H1 (cell line): ENCODE measurements at regions not wholly inside any gene's neighbourhood (a gene's known extent, or its start where the extent isn't known, plus 50 kb on each side); places are given as distances from the start of the nearest gene placed in this dataset.

Source experiments
- CTCF ChIA-PET: fragments of 300-600 bp; sonication (Branson Sonifier 250); formaldehyde crosslinking; loops from one replicate; lab custom pipeline; 2021; ENCODE audit not compliant: partially characterized antibody; lab: Charles Lee
- POLR2A ChIA-PET: fragments of 300-600 bp; sonication (Branson Sonifier 250); formaldehyde crosslinking; loops from one replicate; lab custom pipeline; 2021; ENCODE audit warnings: inconsistent platforms; ENCODE audit not compliant: partially characterized antibody; lab: Charles Lee
- DNase-seq, 2 experiments: peaks; one replicate each; pipeline versions ENCODE4 v3.0.0 to v3.0.0-alpha.2; 2010 to 2022; ENCODE audit warnings: low spot score in 2 of 2, low read depth in 1 of 2, mixed read lengths in 1 of 2
- FAIRE-seq: peaks from 2 replicates; lab custom pipeline; 2011; peaks lifted over from hg19 to GRCh38; lab: Jason Lieb, UNC
- H2AFZ ChIP-seq: 2 replicates; pipeline ENCODE4 v1.8.1; 2012; ENCODE audit warnings: low read length, inconsistent platforms
- H2AK5ac ChIP-seq: 2 replicates; pipeline ENCODE4 v1.6.1; 2013; ENCODE audit warnings: low read depth, low read length
- H2BK120ac ChIP-seq: replicated peaks from 2 replicates; pipeline ENCODE3; 2013; ENCODE audit warnings: low read depth, low read length, inconsistent platforms
- H2BK12ac ChIP-seq: 2 replicates; pipeline ENCODE4 v1.6.1; 2013; ENCODE audit warnings: low read depth, low read length
- H2BK15ac ChIP-seq: 2 replicates; pipeline ENCODE4 v1.6.1; 2013; ENCODE audit warnings: low read length
- H2BK20ac ChIP-seq: 2 replicates; pipeline ENCODE4 v1.6.1; 2013; ENCODE audit warnings: low read length
- H2BK5ac ChIP-seq: 2 replicates; pipeline ENCODE4 v1.6.1; 2013; ENCODE audit warnings: low read depth, low read length
- H3K14ac ChIP-seq: 2 replicates; pipeline ENCODE4 v1.6.1; 2013; ENCODE audit warnings: inconsistent platforms; ENCODE audit not compliant: insufficient read length
- H3K18ac ChIP-seq: 2 replicates; pipeline ENCODE4 v1.6.1; 2013; ENCODE audit warnings: low read length; ENCODE audit errors: extremely low read depth
- H3K23ac ChIP-seq: 2 replicates; pipeline ENCODE4 v1.6.1; 2013; ENCODE audit warnings: inconsistent platforms; ENCODE audit not compliant: insufficient read length
- H3K23me2 ChIP-seq: 2 replicates; pipeline ENCODE4 v1.6.1; 2013; ENCODE audit warnings: low read depth, low read length
- H3K27ac ChIP-seq: 2 replicates; pipeline ENCODE4 v1.6.1; 2011; ENCODE audit warnings: low read depth, low read length, inconsistent platforms
- H3K27me3 ChIP-seq, 4 experiments: replicated peaks in 1 of 4; 1 replicate in 1 of 4; 2 replicates in 3 of 4; pipeline versions ENCODE4 v1.6.1 to v1.8.1; 2011 to 2013; ENCODE audit warnings: low read length in 3 of 4, mild to moderate bottlenecking in 3 of 4, inconsistent platforms in 2 of 4, mixed read lengths in 2 of 4, moderate library complexity in 1 of 4; ENCODE audit not compliant: control insufficient read depth in 3 of 4, insufficient read depth in 3 of 4; ENCODE audit errors: extremely low read depth in 1 of 4
- H3K36me3 ChIP-seq, 4 experiments: 2 replicates each; pipeline versions ENCODE4 v1.6.1 to v1.8.1; 2011 to 2013; ENCODE audit warnings: mild to moderate bottlenecking in 4 of 4, low read length in 3 of 4, moderate library complexity in 2 of 4, control low read depth in 1 of 4, inconsistent platforms in 1 of 4; ENCODE audit not compliant: insufficient read depth in 4 of 4, control insufficient read depth in 2 of 4
- H3K4ac ChIP-seq: replicated peaks from 2 replicates; pipeline ENCODE3; 2013; ENCODE audit warnings: low read length, low read depth, mixed read lengths, inconsistent platforms; ENCODE audit not compliant: insufficient read length
- H3K4me1 ChIP-seq, 4 experiments: replicated peaks in 1 of 4; 1 replicate in 1 of 4; 2 replicates in 3 of 4; pipeline versions ENCODE4 v1.6.1 to v1.8.1; 2011 to 2013; ENCODE audit warnings: low read length in 3 of 4, inconsistent platforms in 2 of 4, mixed read lengths in 1 of 4; ENCODE audit not compliant: insufficient read depth in 4 of 4, control insufficient read depth in 3 of 4
- H3K4me2 ChIP-seq, 2 experiments: 2 replicates each; pipeline versions ENCODE4 v1.6.1 to v1.8.1; 2011 to 2013; ENCODE audit warnings: low read depth in 2 of 2, low read length in 2 of 2, control low read depth in 1 of 2, inconsistent platforms in 1 of 2, mild to moderate bottlenecking in 1 of 2; ENCODE audit not compliant: insufficient read depth in 1 of 2
- H3K4me3 ChIP-seq, 4 experiments: fragments of 200-600, 300-600 bp in 1 of 4; sonication (generic), shearing (Covaris generic), sonication (Bioruptor Twin) in 1 of 4; 2 replicates each; pipeline versions ENCODE4 v1.5.1 to v1.8.1; 2011 to 2016; ENCODE audit warnings: low read length in 4 of 4, low read depth in 3 of 4, control low read depth in 2 of 4, inconsistent platforms in 2 of 4, mild to moderate bottlenecking in 2 of 4, mixed read lengths in 1 of 4, moderate library complexity in 1 of 4; ENCODE audit not compliant: insufficient read depth in 2 of 4; ENCODE audit errors: extremely low read depth in 1 of 4
- H3K56ac ChIP-seq: replicated peaks from 2 replicates; pipeline ENCODE3; 2013; ENCODE audit warnings: low read depth, mild to moderate bottlenecking, mixed read lengths, low read length, inconsistent platforms; ENCODE audit not compliant: insufficient read length
- H3K79me1 ChIP-seq: 2 replicates; pipeline ENCODE4 v1.6.1; 2013; ENCODE audit warnings: low read depth, low read length, control low read depth
- H3K79me2 ChIP-seq, 2 experiments: 2 replicates each; pipeline versions ENCODE4 v1.6.1 to v1.8.1; 2012 to 2013; ENCODE audit warnings: low read length in 2 of 2, mild to moderate bottlenecking in 2 of 2, inconsistent platforms in 1 of 2; ENCODE audit not compliant: insufficient read depth in 2 of 2, control insufficient read depth in 1 of 2
- H3K9ac ChIP-seq, 4 experiments: replicated peaks in 1 of 4; 1 replicate in 1 of 4; 2 replicates in 3 of 4; pipeline versions ENCODE4 v1.6.1 to v1.8.1; 2011 to 2013; ENCODE audit warnings: low read depth in 3 of 4, low read length in 3 of 4, control low read depth in 2 of 4, mild to moderate bottlenecking in 2 of 4, moderate library complexity in 2 of 4, inconsistent platforms in 1 of 4; ENCODE audit errors: extremely low read depth in 1 of 4
- H3K9me3 ChIP-seq, 2 experiments: 2 replicates each; pipeline versions ENCODE4 v1.6.1 to v1.8.1; 2012 to 2013; ENCODE audit warnings: mild to moderate bottlenecking in 2 of 2, moderate library complexity in 2 of 2, control low read depth in 1 of 2, inconsistent platforms in 1 of 2, low read depth in 1 of 2, low read length in 1 of 2, mixed read lengths in 1 of 2; ENCODE audit not compliant: insufficient read depth in 2 of 2
- H4K20me1 ChIP-seq, 2 experiments: replicated peaks in 1 of 2; 2 replicates each; pipeline versions ENCODE3 to v1.8.1; 2011 to 2013; ENCODE audit warnings: inconsistent platforms in 2 of 2, low read length in 2 of 2, mild to moderate bottlenecking in 1 of 2; ENCODE audit not compliant: insufficient read depth in 2 of 2, control insufficient read depth in 1 of 2
- H4K5ac ChIP-seq: 2 replicates; pipeline ENCODE4 v1.6.1; 2013; ENCODE audit warnings: low read length, low read depth, mixed read lengths, inconsistent platforms; ENCODE audit not compliant: insufficient read length
- H4K8ac ChIP-seq: 2 replicates; pipeline ENCODE4 v1.8.0; 2013; ENCODE audit warnings: mild to moderate bottlenecking, moderate library complexity, low read length, inconsistent platforms; ENCODE audit not compliant: insufficient read depth; ENCODE audit errors: extremely low read depth
- H4K91ac ChIP-seq: replicated peaks from 2 replicates; pipeline ENCODE3; 2013; ENCODE audit warnings: low read length, mixed read lengths, inconsistent platforms; ENCODE audit not compliant: insufficient read length
- BCL11A ChIP-seq, 2 experiments: IDR thresholded peaks; one replicate each; pipeline ENCODE4 v1.6.1; 2011; ENCODE audit warnings: low read depth in 2 of 2, low read length in 2 of 2, mild to moderate bottlenecking in 2 of 2
- CBX5 ChIP-seq: fragments of 300-800, 300-1000 bp; sonication (generic); IDR thresholded peaks from 2 replicates; pipeline ENCODE4 v1.7.1; 2016; ENCODE audit warnings: antibody characterized with exemption, low read length, low read depth
- EP300 ChIP-seq, 2 experiments: IDR thresholded peaks; 1 replicate in 1 of 2; 2 replicates in 1 of 2; pipeline ENCODE4 v1.6.1; 2011 to 2012; ENCODE audit warnings: low read depth in 2 of 2, low read length in 2 of 2, mild to moderate bottlenecking in 2 of 2, borderline replicate concordance in 1 of 2, inconsistent platforms in 1 of 2, moderate library complexity in 1 of 2
- GTF2F1 ChIP-seq: IDR thresholded peaks from 2 replicates; pipeline ENCODE4 v1.6.1; 2012; ENCODE audit warnings: low read depth, low read length, improper control_type of control experiment, borderline replicate concordance
- KDM5A ChIP-seq: fragments of 200-600 bp; IDR thresholded peaks from 2 replicates; pipeline ENCODE4 v1.7.1; 2012; ENCODE audit warnings: mild to moderate bottlenecking, low read length, inconsistent platforms, mixed read lengths
- POLR2AphosphoS5 ChIP-seq: IDR thresholded peaks from 2 replicates; pipeline ENCODE4 v1.6.1; 2011; ENCODE audit warnings: low read depth, low read length
- RAD21 ChIP-seq, 2 experiments: IDR thresholded peaks in 1 of 2; conservative IDR thresholded peaks in 1 of 2; 2 replicates each; pipeline ENCODE4 v1.6.1; 2011; ENCODE audit warnings: low read depth in 2 of 2, low read length in 2 of 2, improper control_type of control experiment in 1 of 2, inconsistent platforms in 1 of 2, mild to moderate bottlenecking in 1 of 2, moderate library complexity in 1 of 2
- RFX5 ChIP-seq: IDR thresholded peaks from 2 replicates; pipeline ENCODE4 v1.6.1; 2011; ENCODE audit warnings: low read depth, low read length, improper control_type of control experiment, borderline replicate concordance
- RNF2 ChIP-seq: fragments of 200-900, 300-1000 bp; sonication (generic); IDR thresholded peaks from 2 replicates; pipeline ENCODE4 v1.7.1; 2016; ENCODE audit warnings: borderline replicate concordance, low read depth, mild to moderate bottlenecking, antibody characterized with exemption, low read length; ENCODE audit not compliant: poor library complexity, severe bottlenecking; ENCODE audit errors: missing control alignments
- SIN3A ChIP-seq, 2 experiments: IDR thresholded peaks in 1 of 2; conservative IDR thresholded peaks in 1 of 2; 2 replicates each; pipeline ENCODE4 v1.6.1; 2011 to 2012; ENCODE audit warnings: low read length in 2 of 2, improper control_type of control experiment in 1 of 2, low read depth in 1 of 2, mild to moderate bottlenecking in 1 of 2
- SUZ12 ChIP-seq: fragments of 200-600 bp; sonication (generic); IDR thresholded peaks from 2 replicates; pipeline ENCODE4 v1.6.1; 2012; ENCODE audit warnings: mild to moderate bottlenecking, inconsistent platforms, low read length, moderate library complexity, mixed read lengths
- TAF7 ChIP-seq: optimal IDR thresholded peaks from 2 replicates; pipeline ENCODE3; 2011; ENCODE audit warnings: low read depth, mild to moderate bottlenecking, inconsistent platforms, low read length, moderate library complexity, borderline replicate concordance
- TEAD4 ChIP-seq: IDR thresholded peaks from 2 replicates; pipeline ENCODE4 v1.6.1; 2012; ENCODE audit warnings: low read depth, low read length, inconsistent platforms, mixed read lengths
- WGBS, 2 experiments: shearing (Covaris generic) in 1 of 2; methylation state at CpG; one replicate each; pipeline versions ENCODE4 v1.1.6 to v1.1.7; 2013 to 2015; ENCODE audit warnings: low lambda C conversion rate in 2 of 2, mixed read lengths in 2 of 2, inconsistent platforms in 1 of 2, low coverage in 1 of 2, missing lambda C conversion rate in 1 of 2; ENCODE audit not compliant: insufficient replicate concordance in 2 of 2, insufficient coverage in 1 of 2, insufficient read length in 1 of 2; ENCODE audit errors: extremely low coverage in 1 of 2, missing lambda C conversion rate in 1 of 2; 5-methylcytosine and 5-hydroxymethylcytosine counted together

DNA sequence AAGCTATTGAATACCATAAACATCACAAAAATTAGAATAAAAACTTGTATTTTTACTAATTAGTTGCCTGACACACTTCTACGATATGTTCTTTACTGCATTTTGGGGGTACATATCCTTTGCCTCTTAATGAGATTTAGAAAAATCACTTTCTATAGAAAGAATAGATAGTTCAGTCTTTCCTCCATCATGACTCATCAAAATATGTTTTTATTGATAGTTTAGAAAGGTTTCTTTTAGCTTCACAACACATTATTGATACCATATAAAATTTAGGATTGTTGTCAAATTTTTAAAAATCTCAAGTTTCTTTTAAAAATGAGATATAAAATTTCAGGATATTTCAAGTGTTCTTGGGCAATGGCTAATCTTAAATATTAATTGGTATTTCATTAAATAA is 74.5 kb upstream of the NOCT start:
- WGBS, 2 experiments: 91% methylated on average over 1 of the region's 1 CpG; no CpG with 5 or more reads in 1 of the 2 experiments
- no peak overlapping the region for H4K5ac ChIP-seq
- peaks cover 3 to 8% (median 6%) of the 10 kb centered on the region in 4 experiments; a peak in 6 of 7 replicates for H3K4me1 ChIP-seq
- no peak overlapping the region for H2BK20ac ChIP-seq
- no peak overlapping the region for H4K91ac ChIP-seq
- H2AK5ac ChIP-seq: no peak overlapping the region
- CTCF ChIA-PET: interaction anchor here (0.6 to 2.1 kb wide), 5 partner anchors 14 to 1121 kb away, joined by 3 to 6 read pairs (median 3); no protein-coding TSS in a partner anchor
- no peak overlapping the region for H3K27ac ChIP-seq
- FAIRE-seq: no peak
- H2BK120ac ChIP-seq: no peak overlapping the region
- H3K14ac ChIP-seq: no peak overlapping the region
- POLR2A ChIA-PET: no interaction called here
- H3K4ac ChIP-seq: no peak overlapping the region
- no peaks in the 10 kb centered on the region for H3K27me3 ChIP-seq
- no peak overlapping the region for H2AFZ ChIP-seq
- no peak overlapping the region for H3K18ac ChIP-seq
- no peaks in the 10 kb centered on the region for H3K79me2 ChIP-seq
- H3K23ac ChIP-seq: no peak overlapping the region
- H3K36me3 ChIP-seq: no peaks in the 10 kb centered on the region
- no peak overlapping the region for H3K9ac ChIP-seq
- no peak overlapping the region for H3K56ac ChIP-seq
- DNase-seq: no peak
- no peak overlapping the region for H2BK12ac ChIP-seq
- H4K20me1 ChIP-seq: no peaks in the 10 kb centered on the region
- H3K4me2 ChIP-seq: no peak overlapping the region
- H3K9me3 ChIP-seq: no peaks in the 10 kb centered on the region
- H3K79me1 ChIP-seq: no peaks in the 10 kb centered on the region; the same call in 1 of the 2 replicates
- H4K8ac ChIP-seq: no peak overlapping the region
- no peak overlapping the region for H2BK15ac ChIP-seq
- no peak overlapping the region for H3K4me3 ChIP-seq
- no peaks in the 10 kb centered on the region for H3K23me2 ChIP-seq
- no peak overlapping the region for H2BK5ac ChIP-seq
- TF ChIP-seq TEAD4: no peak
- no peak for TF ChIP-seq RNF2
- no peak for TF ChIP-seq POLR2AphosphoS5
- no peak for TF ChIP-seq RAD21 (IDR thresholded peaks at IDR 0.05 in 1 of 2, conservative IDR thresholded peaks at IDR 0.05 in 1 of 2; ENCODE audit: low read depth in 2 of 2, low read length in 2 of 2)
- no peak for TF ChIP-seq BCL11A (IDR thresholded peaks at IDR 0.05; ENCODE audit: low read depth in 2 of 2, low read length in 2 of 2)
- no peak for TF ChIP-seq CBX5
- TF ChIP-seq SUZ12: no peak
- no peak for TF ChIP-seq RFX5
- no peak for TF ChIP-seq GTF2F1
- no peak for TF ChIP-seq SIN3A (conservative IDR thresholded peaks at IDR 0.05 in 1 of 2, IDR thresholded peaks at IDR 0.05 in 1 of 2; ENCODE audit: low read depth in 1 of 2, low read length in 2 of 2)
- TF ChIP-seq TAF7: no peak
- no peak for TF ChIP-seq KDM5A
- TF ChIP-seq EP300 (IDR thresholded peaks at IDR 0.05; ENCODE audit: borderline replicate concordance in 1 of 2, low read depth in 2 of 2, low read length in 2 of 2): no peak
